ENCODE measurements at regions not wholly inside any gene's neighbourhood (a gene's known extent, or its start where the extent isn't known, plus 50 kb on each side); places are given as distances from the start of the nearest gene placed in this dataset.

DNA sequence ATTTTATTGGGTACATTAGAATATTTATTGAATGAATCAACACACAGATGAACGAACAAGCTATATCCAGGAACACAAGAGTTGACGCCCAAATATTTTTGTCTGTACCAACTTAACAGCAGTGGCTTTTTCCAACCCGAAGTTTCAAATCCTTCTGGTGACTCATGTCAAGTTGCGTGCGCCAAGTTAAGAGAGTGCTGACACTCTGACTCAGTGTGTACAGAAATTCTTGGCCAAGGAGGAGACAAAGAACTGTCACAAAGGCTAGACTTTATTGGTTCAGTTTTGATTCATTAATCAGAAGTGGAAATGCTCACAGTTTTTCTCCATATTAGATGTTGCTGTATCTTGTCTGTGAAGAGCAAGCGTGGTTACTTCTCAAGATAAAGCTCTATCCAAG is 59.6 kb upstream of the TSC22D2 start:
- Histone ChIP-seq H3K79me1 (ENCODE audit: insufficient read depth, low read depth, low read length, poor library complexity, severe bottlenecking) (no peaks in the 10 kb centered on the region), H3K79me2 (ENCODE audit: insufficient read depth, low read length) (no peaks in the 10 kb centered on the region), H3K27ac (ENCODE audit: insufficient read length, low read depth, low read length) (no peak overlapping the region), H2AFZ (ENCODE audit: low read length) (no peak overlapping the region), H4K5ac (ENCODE audit: insufficient read length, low read depth, low read length) (no peak overlapping the region), H2BK20ac (ENCODE audit: low read depth, low read length, poor library complexity, severe bottlenecking) (no peak overlapping the region), H4K91ac (ENCODE audit: insufficient read length, low read depth, low read length) (no peak overlapping the region), H3K18ac (ENCODE audit: insufficient read length, low read depth, low read length) (no peak overlapping the region), H3K4ac (ENCODE audit: low read depth, low read length) (no peak overlapping the region), H3T11ph (ENCODE audit: low read length) (no peak overlapping the region), H3K4me2 (ENCODE audit: insufficient read depth, insufficient read length, low read length) (no peak overlapping the region), H2BK12ac (ENCODE audit: insufficient read length, low read depth, low read length) (no peak overlapping the region), H2BK5ac (ENCODE audit: insufficient read length, low read length) (no peak overlapping the region), H2AK5ac (ENCODE audit: insufficient read length, low read length) (no peak overlapping the region), H3K23me2 (ENCODE audit: insufficient read length, low read depth, low read length, poor library complexity, severe bottlenecking) (no peaks in the 10 kb centered on the region), H2BK120ac (ENCODE audit: low read depth, low read length, poor library complexity, severe bottlenecking) (no peak overlapping the region), H3K23ac (ENCODE audit: insufficient read length, low read depth, low read length) (no peak overlapping the region), H4K8ac (replicated peaks; ENCODE audit: insufficient read length, low read depth, low read length) (no peak overlapping the region), H2BK15ac (ENCODE audit: low read depth, low read length) (no peak overlapping the region), H3K56ac (ENCODE audit: insufficient read length, low read depth, low read length) (no peak overlapping the region), H3K14ac (ENCODE audit: insufficient read depth, low read length) (no peak overlapping the region), H3K27me3 (ENCODE audit: insufficient read depth, low read length) (no peaks in the 10 kb centered on the region), H3K9ac (ENCODE audit: extremely low read depth, insufficient read length, low read length) (no peak overlapping the region), H3K4me1 (ENCODE audit: insufficient read depth, low read length) (peaks cover 17% of the 10 kb centered on the region; the same call in 1 of the 2 replicates), H3K9me3 (ENCODE audit: control insufficient read depth, low read depth, low read length) (no peaks in the 10 kb centered on the region), H4K20me1 (ENCODE audit: control insufficient read depth, insufficient read depth, insufficient read length) (no peaks in the 10 kb centered on the region)
- H3K27me3 Mint-ChIP-seq (ENCODE audit: low read depth), result no peaks in the 10 kb centered on the region
- no peak overlapping the region; a peak in 1 of 7 replicates for H3K27ac Mint-ChIP-seq
- peaks cover 50 to 51% of the 10 kb centered on the region in 2 experiments for H3K4me1 Mint-ChIP-seq
- no peaks in the 10 kb centered on the region for H3K36me3 Mint-ChIP-seq (ENCODE audit: insufficient read depth in 1 of 3, low read depth in 3 of 3)
- no peak overlapping the region for H3K4me3 Mint-ChIP-seq
- no CpG with 5 or more reads among the region's 6 CpGs for WGBS (ENCODE audit: extremely low coverage, insufficient read length, low lambda C conversion rate)
- TF ChIP-seq, protein P1, sequence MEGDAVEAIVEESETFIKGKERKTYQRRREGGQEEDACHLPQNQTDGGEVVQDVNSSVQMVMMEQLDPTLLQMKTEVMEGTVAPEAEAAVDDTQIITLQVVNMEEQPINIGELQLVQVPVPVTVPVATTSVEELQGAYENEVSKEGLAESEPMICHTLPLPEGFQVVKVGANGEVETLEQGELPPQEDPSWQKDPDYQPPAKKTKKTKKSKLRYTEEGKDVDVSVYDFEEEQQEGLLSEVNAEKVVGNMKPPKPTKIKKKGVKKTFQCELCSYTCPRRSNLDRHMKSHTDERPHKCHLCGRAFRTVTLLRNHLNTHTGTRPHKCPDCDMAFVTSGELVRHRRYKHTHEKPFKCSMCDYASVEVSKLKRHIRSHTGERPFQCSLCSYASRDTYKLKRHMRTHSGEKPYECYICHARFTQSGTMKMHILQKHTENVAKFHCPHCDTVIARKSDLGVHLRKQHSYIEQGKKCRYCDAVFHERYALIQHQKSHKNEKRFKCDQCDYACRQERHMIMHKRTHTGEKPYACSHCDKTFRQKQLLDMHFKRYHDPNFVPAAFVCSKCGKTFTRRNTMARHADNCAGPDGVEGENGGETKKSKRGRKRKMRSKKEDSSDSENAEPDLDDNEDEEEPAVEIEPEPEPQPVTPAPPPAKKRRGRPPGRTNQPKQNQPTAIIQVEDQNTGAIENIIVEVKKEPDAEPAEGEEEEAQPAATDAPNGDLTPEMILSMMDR (conservative IDR thresholded peaks at IDR 0.05), result no peak
- no peak for DNase-seq
- no peaks in the 10 kb centered on the region for H3K9me3 Mint-ChIP-seq
